D721Med (cell line): ENCODE measurements at regions not wholly inside any gene's neighbourhood (a gene's known extent, or its start where the extent isn't known, plus 50 kb on each side); places are given as distances from the start of the nearest gene placed in this dataset.
"Not testable (repeated sequence)": the region's sequence is repeated elsewhere in the genome, so short reads cannot be mapped to it uniquely, and the experiment has no call there.

Experiments used
- DNase-seq: peaks from one replicate; pipeline ENCODE4 v3.0.0; 2011; ENCODE audit warnings: low spot score; ENCODE audit not compliant: insufficient read length
- FAIRE-seq: peaks from 2 replicates; lab custom pipeline; 2011; peaks lifted over from hg19 to GRCh38; lab: Jason Lieb, UNC
- CTCF ChIP-seq: IDR thresholded peaks from 2 replicates; pipeline ENCODE4 v1.5.1; 2012; ENCODE audit warnings: mild to moderate bottlenecking, control low read depth; ENCODE audit not compliant: insufficient read depth; ENCODE audit errors: missing control alignments

GRCh38 chr12:104890476-104891096 is 67.5 kb downstream of the SLC41A2 start:
- FAIRE-seq, result no peak
- no peak for DNase-seq
- TF ChIP-seq CTCF, result no peak

- DNase-seq (no peak), FAIRE-seq (no peak)
- TF ChIP-seq CTCF, result no peak
Measured at GRCh38 chr12:104889735-104890134, 68.4 kb downstream of the SLC41A2 start.

GRCh38 chr12:104888892-104889291 is 69.2 kb downstream of the SLC41A2 start:
- DNase-seq, result no peak
- no peak for FAIRE-seq
- TF ChIP-seq CTCF, result no peak

GRCh38 chr12:104888481-104888880 is 69.6 kb downstream of the SLC41A2 start:
- no peak for FAIRE-seq
- TF ChIP-seq CTCF, result no peak
- no peak for DNase-seq

GRCh38 chr12:104887452-104887851 is 70.6 kb downstream of the SLC41A2 start:
- TF ChIP-seq CTCF, result no peak
- FAIRE-seq (no peak), DNase-seq (no peak)

GRCh38 chr12:104886418-104887401 is 71.4 kb downstream of the SLC41A2 start:
- DNase-seq (no peak), FAIRE-seq (no peak)
- no peak for TF ChIP-seq CTCF

GRCh38 chr12:104878858-104879257 is 79.2 kb downstream of the SLC41A2 start:
- not testable (repeated sequence) for FAIRE-seq, DNase-seq
